HepG2 (cell line): ENCODE measurements at regions not wholly inside any gene's neighbourhood (a gene's known extent, or its start where the extent isn't known, plus 50 kb on each side); places are given as distances from the start of the nearest gene placed in this dataset.

Source experiments
- CTCF ChIP-seq: sonication (generic); formaldehyde crosslinking; IDR thresholded peaks from 2 replicates; pipeline ENCODE4 v1.5.0; 2020; ENCODE audit warnings: mild to moderate bottlenecking, missing genetic modification reagents, moderate library complexity
- ZNF570 ChIP-seq: sonication (generic); formaldehyde crosslinking; IDR thresholded peaks from 2 replicates; pipeline ENCODE4 v1.4.0; 2020; ENCODE audit warnings: mild to moderate bottlenecking, missing genetic modification reagents, borderline replicate concordance
- ZNF747 ChIP-seq: sonication (generic); formaldehyde crosslinking; IDR thresholded peaks from 2 replicates; pipeline ENCODE4 v1.8.1; 2023; ENCODE audit warnings: missing genetic modification reagents, mild to moderate bottlenecking, borderline replicate concordance
- ZNF776 ChIP-seq: sonication (generic); formaldehyde crosslinking; IDR thresholded peaks from 2 replicates; pipeline ENCODE4 v1.4.0; 2020; ENCODE audit warnings: mild to moderate bottlenecking, missing genetic modification reagents

- TF ChIP-seq ZNF747 (CRISPR knock-in tag) (no peak), ZNF776 (CRISPR knock-in tag) (no peak), CTCF (CRISPR knock-in tag) (no peak), ZNF570 (CRISPR knock-in tag) (no peak)
Measured at GRCh38 chr4:41375561-41375960, 118.8 kb downstream of the UCHL1 start.
